NT2/D1 (cell line): ENCODE measurements at regions not wholly inside any gene's neighbourhood (a gene's known extent, or its start where the extent isn't known, plus 50 kb on each side); places are given as distances from the start of the nearest gene placed in this dataset.

Source experiments
- SUZ12 ChIP-seq: IDR thresholded peaks from 2 replicates; pipeline ENCODE4 v1.6.1; 2011; ENCODE audit not compliant: insufficient read length, insufficient read depth; ENCODE audit errors: extremely low read depth
- YY1 ChIP-seq: IDR thresholded peaks from 2 replicates; pipeline ENCODE4 v1.6.1; 2011; ENCODE audit not compliant: insufficient read length, insufficient read depth
- ZNF274 ChIP-seq: IDR thresholded peaks from 2 replicates; pipeline ENCODE4 v1.6.1; 2011; ENCODE audit warnings: mild to moderate bottlenecking, low read depth, low read length

DNA sequence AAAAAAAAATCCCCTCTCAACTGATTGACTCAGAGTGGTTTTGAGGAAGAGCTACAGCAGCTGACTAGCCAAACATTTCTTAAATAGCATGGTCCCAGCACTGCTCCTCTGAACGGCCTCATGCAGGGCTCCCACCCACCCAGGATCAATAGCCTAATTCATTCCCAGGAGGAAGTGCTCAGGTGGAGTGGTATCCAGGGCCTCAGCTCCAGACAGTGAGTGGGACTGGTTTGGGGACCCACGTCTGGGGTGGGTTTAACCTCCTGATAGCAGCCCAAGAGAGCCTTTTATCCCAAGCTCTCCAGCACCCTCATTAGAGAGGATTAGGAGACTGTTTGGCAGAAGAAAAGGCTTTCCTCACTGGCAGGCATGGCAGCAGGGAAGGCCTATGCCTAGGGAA is 68.5 kb upstream of the CDH5 start:
- TF ChIP-seq YY1 (no peak), ZNF274 (no peak), SUZ12 (no peak)
